Naive thymus-derived CD8-positive, alpha-beta T cell (primary cell): ENCODE measurements at regions not wholly inside any gene's neighbourhood (a gene's known extent, or its start where the extent isn't known, plus 50 kb on each side); places are given as distances from the start of the nearest gene placed in this dataset.
"Not testable (repeated sequence)": the region's sequence is repeated elsewhere in the genome, so short reads cannot be mapped to it uniquely, and the experiment has no call there.

Experiments
- ATAC-seq, 2 donors: fragments of 150-1000 bp; cut with Tn5 transposase in 1 of 2; sonication (Bioruptor Pico), chemical (Tn5 transposase) in 1 of 2; 1 replicate in 1 of 2; 2 replicates in 1 of 2; pipeline ENCODE4 v1.10.0; 2021; ENCODE audit warnings: mild to moderate bottlenecking in 2 of 2, moderate library complexity in 2 of 2
- POLR2A ChIA-PET: fragments of 350-600 bp; sonication (Branson Sonifier 250); formaldehyde crosslinking; loops from one replicate; lab custom pipeline; 2021; ENCODE audit warnings: antibody characterized with exemption; lab: Charles Lee
- DNase-seq, 10 donors: peaks; one replicate each; pipeline versions ENCODE4 v3.0.0 to v3.0.0-alpha.2; 2020 to 2022
- H3K27ac Mint-ChIP-seq, 10 donors: one replicate each; pipeline ENCODE4 v1.8.0; 2020 to 2022; ENCODE audit warnings: mild to moderate bottlenecking in 10 of 10, mixed read lengths in 10 of 10, moderate library complexity in 4 of 10, inconsistent platforms in 1 of 10
- H3K27me3 Mint-ChIP-seq, 5 donors: one replicate each; pipeline ENCODE4 v1.8.0; 2021 to 2022; ENCODE audit warnings: mixed read lengths in 5 of 5
- H3K36me3 Mint-ChIP-seq, 3 donors: one replicate each; pipeline ENCODE4 v1.8.0; 2020 to 2022; ENCODE audit warnings: mixed read lengths in 3 of 3, mild to moderate bottlenecking in 2 of 3, inconsistent platforms in 1 of 3
- H3K4me1 Mint-ChIP-seq, 4 donors: one replicate each; pipeline ENCODE4 v1.8.0; 2021 to 2022; ENCODE audit warnings: mixed read lengths in 4 of 4
- H3K4me3 Mint-ChIP-seq, 10 donors: one replicate each; pipeline ENCODE4 v1.8.0; 2020 to 2022; ENCODE audit warnings: mild to moderate bottlenecking in 10 of 10, mixed read lengths in 10 of 10, moderate library complexity in 6 of 10, inconsistent platforms in 1 of 10
- H3K9me3 Mint-ChIP-seq, 9 donors: one replicate each; pipeline ENCODE4 v1.8.0; 2020 to 2022; ENCODE audit warnings: mixed read lengths in 9 of 9, mild to moderate bottlenecking in 3 of 9, inconsistent platforms in 1 of 9, moderate library complexity in 1 of 9

DNA sequence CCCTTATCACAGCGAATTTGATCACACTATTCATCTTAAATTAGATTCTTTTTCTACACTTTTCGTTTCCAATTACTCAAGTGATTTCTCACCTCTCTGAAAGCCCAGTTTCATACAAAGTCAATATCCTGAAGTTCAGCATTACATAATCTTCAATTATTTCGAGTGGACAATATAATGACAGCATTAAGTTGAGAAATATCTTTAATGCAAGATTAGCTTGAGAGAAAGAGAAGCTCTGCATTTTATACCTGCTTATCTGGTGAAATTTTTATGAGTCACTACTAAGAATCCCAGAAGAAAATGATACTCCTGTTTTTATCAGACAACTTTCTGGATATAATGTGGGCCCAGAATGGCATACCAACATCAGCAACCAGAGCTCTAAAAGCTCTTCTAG, 509.6 kb downstream of the KCNJ2 start:
- H3K27ac Mint-ChIP-seq: no peak overlapping the region
- no peak overlapping the region for H3K4me3 Mint-ChIP-seq
- no peaks in the 10 kb centered on the region for H3K36me3 Mint-ChIP-seq
- peaks cover 0 to 4% (median 2%) of the 10 kb centered on the region in 5 donors for H3K27me3 Mint-ChIP-seq
- POLR2A ChIA-PET: no interaction called here
- ATAC-seq (no peak), DNase-seq (no peak)
- H3K4me1 Mint-ChIP-seq: no peaks in the 10 kb centered on the region
- no peaks in the 10 kb centered on the region for H3K9me3 Mint-ChIP-seq

DNA sequence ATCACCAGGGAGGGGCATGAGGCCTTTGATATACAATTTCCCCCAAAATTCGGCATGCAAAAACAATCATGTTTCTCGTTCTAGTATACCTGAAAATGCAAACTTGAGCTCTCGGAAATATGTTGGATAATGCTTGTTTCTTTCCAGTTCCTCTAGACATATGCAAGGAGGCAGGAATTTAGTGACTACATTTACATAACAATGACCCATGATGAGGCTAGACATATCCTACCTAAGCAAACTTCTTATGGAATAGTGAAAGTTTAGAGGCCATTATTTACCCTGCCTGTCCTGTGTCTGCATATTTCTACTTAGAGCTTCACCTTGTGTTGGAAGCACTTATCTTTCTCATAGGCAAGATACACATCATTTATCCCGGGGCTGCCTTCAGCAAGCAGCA, 514.6 kb downstream of the KCNJ2 start:
- peaks cover 0 to 6% (median 1%) of the 10 kb centered on the region in 5 donors for H3K27me3 Mint-ChIP-seq
- POLR2A ChIA-PET: no interaction called here
- peaks cover 0 to 2% (median 0%) of the 10 kb centered on the region in 9 donors for H3K9me3 Mint-ChIP-seq
- DNase-seq (no peak), ATAC-seq (no peak)
- no peak overlapping the region for H3K4me3 Mint-ChIP-seq
- no peaks in the 10 kb centered on the region for H3K36me3 Mint-ChIP-seq
- no peaks in the 10 kb centered on the region for H3K4me1 Mint-ChIP-seq
- no peak overlapping the region for H3K27ac Mint-ChIP-seq

DNA sequence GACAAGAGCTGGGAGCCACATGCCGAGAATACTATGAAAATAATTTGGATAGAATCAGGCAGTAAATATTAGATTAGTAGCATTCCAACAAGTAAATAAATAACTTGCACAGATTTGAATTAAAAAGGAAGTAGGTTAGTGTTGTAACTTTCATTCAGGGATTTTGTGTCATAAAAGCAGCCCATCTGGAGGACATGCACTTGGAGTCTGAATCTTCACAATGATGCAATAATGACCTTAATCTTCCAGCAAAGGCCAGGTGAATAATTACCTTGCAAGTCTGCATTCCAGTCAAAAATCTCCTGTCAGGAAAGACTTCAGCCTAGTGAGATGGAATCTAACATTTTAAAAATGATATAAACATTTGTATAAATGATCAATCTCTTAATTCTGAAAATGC, 518.1 kb downstream of the KCNJ2 start:
- ATAC-seq: no peak
- H3K27ac Mint-ChIP-seq: no peak overlapping the region
- H3K27me3 Mint-ChIP-seq: peaks cover 0 to 6% (median 0%) of the 10 kb centered on the region in 5 donors

DNA sequence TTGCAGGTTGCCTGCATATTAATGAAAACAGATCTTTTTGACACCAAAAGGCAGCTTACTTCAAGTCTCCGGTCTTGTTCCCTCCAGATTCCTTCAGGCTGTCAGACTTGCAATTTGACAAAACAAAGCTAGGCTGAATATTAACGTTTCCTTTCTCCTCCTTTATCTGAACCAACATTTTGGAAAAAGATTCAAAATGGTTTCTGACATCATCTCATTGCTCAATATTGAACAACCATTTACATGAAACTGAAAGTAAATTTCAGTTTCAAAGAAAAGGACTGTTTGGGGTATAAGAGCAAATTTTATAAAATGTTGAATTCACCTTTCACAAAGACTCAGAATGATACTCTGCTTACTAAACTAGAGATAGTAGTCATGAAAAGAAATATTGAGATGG, 521.8 kb downstream of the KCNJ2 start:
- H3K27me3 Mint-ChIP-seq: peaks cover 0 to 1% (median 0%) of the 10 kb centered on the region in 5 donors
- DNase-seq: no peak
- POLR2A ChIA-PET: no interaction called here
- no peak overlapping the region for H3K27ac Mint-ChIP-seq
- no peaks in the 10 kb centered on the region for H3K36me3 Mint-ChIP-seq
- no peaks in the 10 kb centered on the region for H3K4me1 Mint-ChIP-seq
- peaks cover 0 to 7% (median 2%) of the 10 kb centered on the region in 9 donors for H3K9me3 Mint-ChIP-seq
- no peak for ATAC-seq
- no peak overlapping the region for H3K4me3 Mint-ChIP-seq

More for the DNA sequence above, 518.1 kb downstream of the KCNJ2 start:
- no peak for DNase-seq
- POLR2A ChIA-PET: no interaction called here
- Mint-ChIP-seq H3K4me1 (no peaks in the 10 kb centered on the region), H3K9me3 (peaks cover 0 to 4% (median 0%) of the 10 kb centered on the region in 9 donors), H3K36me3 (no peaks in the 10 kb centered on the region), H3K4me3 (no peak overlapping the region)

DNA sequence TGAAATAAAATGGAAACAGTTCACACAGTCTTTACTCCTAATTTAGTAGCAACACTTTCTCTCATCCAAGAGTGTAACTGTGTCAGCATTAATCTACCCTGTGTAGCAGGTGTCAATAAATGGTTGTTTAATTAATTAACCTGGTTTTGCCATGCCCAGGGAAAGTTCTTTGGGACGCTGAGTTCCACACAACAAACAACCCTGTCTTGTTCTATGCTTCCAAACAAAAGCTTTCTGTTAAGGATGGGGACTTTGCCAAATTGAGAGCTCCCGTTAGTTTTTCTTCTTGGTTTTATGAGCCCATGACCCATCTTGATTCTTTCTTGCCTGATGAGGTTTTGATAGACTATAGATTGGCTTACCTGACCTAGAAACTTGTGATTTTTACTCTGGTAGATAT, 530.1 kb downstream of the KCNJ2 start:
- no peak overlapping the region for H3K4me3 Mint-ChIP-seq
- H3K27ac Mint-ChIP-seq: no peak overlapping the region
- H3K9me3 Mint-ChIP-seq: peaks cover 0 to 3% (median 0%) of the 10 kb centered on the region in 9 donors
- POLR2A ChIA-PET: no interaction called here
- ATAC-seq (no peak), DNase-seq (no peak)
- peaks cover 0 to under 1% (median 0%) of the 10 kb centered on the region in 3 donors for H3K36me3 Mint-ChIP-seq
- peaks cover 0 to 3% (median 0%) of the 10 kb centered on the region in 5 donors for H3K27me3 Mint-ChIP-seq
- no peaks in the 10 kb centered on the region for H3K4me1 Mint-ChIP-seq

DNA sequence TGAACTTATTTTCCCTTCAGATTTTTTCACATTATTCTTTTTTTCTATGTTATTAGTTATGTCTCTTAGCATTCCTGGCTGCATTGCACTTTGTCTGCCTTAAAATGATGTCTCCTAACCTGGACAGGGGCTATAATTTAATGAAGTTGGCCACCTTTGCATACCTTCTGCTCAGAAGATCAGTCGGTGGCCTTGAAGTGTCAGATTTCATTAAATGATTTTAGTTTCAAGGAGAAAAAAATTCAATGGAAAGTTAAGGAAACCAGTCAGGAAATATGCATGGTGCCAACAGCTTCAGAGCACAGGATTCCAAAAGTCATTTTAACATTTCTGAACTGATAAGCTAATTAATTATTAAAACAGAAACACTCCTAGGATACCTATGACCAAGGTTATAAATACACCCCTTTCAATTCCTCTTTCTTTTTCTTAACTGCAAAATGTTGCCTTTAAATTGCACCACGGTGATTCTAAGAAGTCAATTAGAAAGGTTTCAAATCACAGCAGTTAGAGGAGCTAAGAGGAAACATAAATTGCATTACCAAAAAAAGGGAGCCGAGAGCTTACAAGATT, 533.4 kb downstream of the KCNJ2 start:
- H3K4me1 Mint-ChIP-seq: no peaks in the 10 kb centered on the region
- POLR2A ChIA-PET: no interaction called here
- peaks cover 0 to 8% (median 0%) of the 10 kb centered on the region in 9 donors for H3K9me3 Mint-ChIP-seq
- H3K27me3 Mint-ChIP-seq: peaks cover 0 to 9% (median 3%) of the 10 kb centered on the region in 5 donors
- DNase-seq: no peak
- H3K4me3 Mint-ChIP-seq: no peak overlapping the region
- no peak overlapping the region for H3K27ac Mint-ChIP-seq
- peaks cover 0 to 1% (median 0%) of the 10 kb centered on the region in 3 donors for H3K36me3 Mint-ChIP-seq
- ATAC-seq: no peak

DNA sequence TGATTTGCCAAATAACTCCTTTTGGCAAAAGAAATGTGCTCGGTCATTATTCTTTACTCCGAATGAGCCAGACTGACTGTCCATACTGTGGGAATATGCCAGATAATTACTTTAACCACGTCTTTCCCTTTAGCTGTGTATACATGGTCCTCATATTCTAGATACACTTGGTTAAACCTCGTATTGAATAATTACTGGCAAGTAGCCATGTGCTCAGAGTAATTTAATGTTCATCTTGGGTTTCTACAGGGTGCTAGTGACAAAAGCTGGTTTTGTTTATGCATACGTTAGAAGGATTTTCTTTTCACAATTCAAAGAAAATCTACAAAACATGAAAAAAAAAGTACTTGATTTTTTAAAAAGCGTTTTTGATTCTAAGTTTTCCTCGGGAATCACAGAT, 540.3 kb downstream of the KCNJ2 start:
- peaks cover 0 to 4% (median 3%) of the 10 kb centered on the region in 5 donors for H3K27me3 Mint-ChIP-seq

DNA sequence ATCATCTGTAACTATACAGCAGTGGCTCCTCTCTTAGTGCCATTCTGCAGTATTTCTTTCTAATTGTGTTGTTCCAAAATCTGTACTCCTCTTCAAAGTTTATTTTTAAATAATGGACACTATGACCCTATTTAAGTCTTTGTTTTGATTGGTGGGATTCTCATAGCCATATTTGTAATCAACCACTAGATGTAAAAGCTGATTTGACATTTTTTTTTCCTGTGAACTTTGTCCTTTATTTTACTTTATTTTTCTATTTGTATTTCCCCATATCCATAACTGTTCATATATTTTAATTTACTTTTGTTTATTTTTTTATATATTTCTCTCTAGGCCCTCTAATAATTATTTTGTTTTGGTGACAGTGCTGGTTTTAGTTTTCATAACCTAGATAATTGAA, 544.4 kb downstream of the KCNJ2 start:
- POLR2A ChIA-PET: no interaction called here
- no peak for DNase-seq
- Mint-ChIP-seq H3K9me3 (peaks cover 0 to 5% (median 0%) of the 10 kb centered on the region in 9 donors), H3K4me1 (no peaks in the 10 kb centered on the region), H3K4me3 (no peak overlapping the region), H3K36me3 (no peaks in the 10 kb centered on the region), H3K27me3 (no peaks in the 10 kb centered on the region), H3K27ac (no peak overlapping the region)
- ATAC-seq: no peak

More for the DNA sequence above, 540.3 kb downstream of the KCNJ2 start:
- H3K27ac Mint-ChIP-seq: no peak overlapping the region
- POLR2A ChIA-PET: no interaction called here
- ATAC-seq (no peak), DNase-seq (no peak)
- no peaks in the 10 kb centered on the region for H3K4me1 Mint-ChIP-seq
- H3K36me3 Mint-ChIP-seq: no peaks in the 10 kb centered on the region
- H3K9me3 Mint-ChIP-seq: peaks cover 0 to 8% (median 0%) of the 10 kb centered on the region in 9 donors
- H3K4me3 Mint-ChIP-seq: no peak overlapping the region

DNA sequence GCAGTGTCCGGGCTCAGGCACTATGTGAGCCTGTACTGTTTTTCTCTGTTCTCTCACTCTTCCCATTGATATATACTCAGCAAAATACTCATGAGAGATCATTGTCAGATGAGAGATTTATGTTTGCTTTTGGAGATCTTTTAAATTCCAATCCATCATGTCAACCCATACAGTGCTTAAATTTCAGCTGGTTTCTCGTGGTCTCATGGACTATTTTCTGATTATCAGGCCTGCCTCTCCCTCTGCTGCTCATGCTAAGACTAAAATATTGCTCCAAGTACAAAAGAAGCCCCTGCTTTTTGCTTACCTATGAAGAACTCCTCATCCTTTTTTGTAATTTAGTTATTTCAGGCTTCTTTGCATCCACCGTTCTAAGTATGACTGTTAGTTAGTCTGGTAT, 547.2 kb downstream of the KCNJ2 start:
- POLR2A ChIA-PET: no interaction called here

DNA sequence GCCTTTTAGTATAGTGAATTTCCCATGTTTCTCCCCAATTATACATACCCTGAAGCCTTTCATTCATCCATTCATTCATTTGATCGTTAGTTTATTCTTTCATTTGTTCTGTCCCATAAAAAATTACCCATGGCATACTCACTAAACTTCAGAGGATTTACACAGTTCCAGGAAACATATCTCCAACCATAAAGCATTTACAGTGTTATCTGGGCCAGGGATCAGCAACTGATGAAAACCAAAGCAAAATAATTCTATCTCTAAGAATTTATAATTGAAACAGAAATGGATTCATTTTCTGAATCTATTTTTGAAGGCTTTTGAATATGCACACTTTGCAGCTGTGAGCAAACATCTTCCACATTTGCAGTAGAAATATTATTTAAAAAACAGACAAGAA, 547.7 kb downstream of the KCNJ2 start:
- H3K36me3 Mint-ChIP-seq: no peaks in the 10 kb centered on the region
- POLR2A ChIA-PET: no interaction called here

More for the DNA sequence above, 547.2 kb downstream of the KCNJ2 start:
- H3K4me1 Mint-ChIP-seq: no peaks in the 10 kb centered on the region
- no peak overlapping the region for H3K27ac Mint-ChIP-seq
- ATAC-seq (no peak), DNase-seq (no peak)
- H3K36me3 Mint-ChIP-seq: no peaks in the 10 kb centered on the region
- H3K4me3 Mint-ChIP-seq: no peak overlapping the region
- H3K27me3 Mint-ChIP-seq: no peaks in the 10 kb centered on the region
- peaks cover 0 to 17% (median 0%) of the 10 kb centered on the region in 9 donors for H3K9me3 Mint-ChIP-seq

DNA sequence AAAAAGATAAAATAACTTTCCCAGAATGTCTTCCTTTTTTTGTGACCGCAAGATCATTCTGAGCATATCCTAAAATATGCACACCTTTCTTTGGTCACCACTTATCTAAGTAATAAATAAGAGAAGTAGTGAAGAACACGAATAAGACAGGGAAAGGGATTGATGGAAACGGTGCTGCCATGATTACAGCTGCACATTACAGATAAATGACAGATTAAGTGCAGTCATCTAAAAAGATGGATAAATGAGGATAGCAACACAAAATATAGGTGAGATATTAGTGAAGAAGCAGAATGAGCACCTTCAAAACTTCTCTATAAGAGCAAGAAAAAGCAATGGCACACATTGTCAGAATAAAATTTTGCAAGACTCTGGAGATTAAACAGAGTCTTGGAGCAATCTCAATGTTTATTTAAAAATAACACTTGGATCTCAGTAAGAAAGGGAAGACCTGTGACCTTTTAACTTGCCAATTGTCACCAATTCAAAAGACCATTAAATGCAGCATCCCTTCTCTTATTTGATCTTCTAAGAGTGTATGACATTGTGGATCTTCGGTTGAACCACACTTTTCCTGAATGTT, 567.1 kb downstream of the KCNJ2 start:
- DNase-seq (no peak), ATAC-seq (no peak)
- H3K27ac Mint-ChIP-seq: no peak overlapping the region
- H3K9me3 Mint-ChIP-seq: peaks cover 0 to 9% (median 0%) of the 10 kb centered on the region in 9 donors
- POLR2A ChIA-PET: no interaction called here
- H3K27me3 Mint-ChIP-seq: peaks cover 0 to 1% (median 0%) of the 10 kb centered on the region in 5 donors
- no peaks in the 10 kb centered on the region for H3K4me1 Mint-ChIP-seq
- H3K4me3 Mint-ChIP-seq: no peak overlapping the region
- no peaks in the 10 kb centered on the region for H3K36me3 Mint-ChIP-seq

More for the DNA sequence above, 547.7 kb downstream of the KCNJ2 start:
- H3K4me1 Mint-ChIP-seq: no peaks in the 10 kb centered on the region
- H3K9me3 Mint-ChIP-seq: peaks cover 0 to 17% (median 0%) of the 10 kb centered on the region in 9 donors
- H3K27ac Mint-ChIP-seq: no peak overlapping the region
- ATAC-seq: no peak
- H3K4me3 Mint-ChIP-seq: no peak overlapping the region
- no peaks in the 10 kb centered on the region for H3K27me3 Mint-ChIP-seq
- DNase-seq: no peak

DNA sequence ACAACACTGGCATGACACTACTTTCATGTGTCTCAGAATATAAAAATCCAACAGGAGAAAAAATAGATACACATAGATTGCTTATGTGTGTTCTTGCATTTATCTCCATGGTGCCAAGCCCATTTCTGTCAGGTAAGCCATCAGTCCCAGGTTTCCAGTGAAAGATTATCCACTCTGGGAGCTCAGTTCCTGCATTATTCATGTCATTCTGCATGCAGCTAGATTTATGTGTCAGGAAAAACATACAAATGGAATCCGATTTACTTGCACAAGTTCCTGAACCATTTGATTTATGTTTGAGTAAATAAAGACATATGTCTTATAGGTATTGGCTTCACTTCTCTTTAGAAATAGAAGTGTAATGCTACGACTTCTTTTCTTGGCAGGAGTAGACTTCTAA, 569.7 kb downstream of the KCNJ2 start:
- H3K27ac Mint-ChIP-seq: no peak overlapping the region
- no peak overlapping the region for H3K4me3 Mint-ChIP-seq
- peaks cover 0 to 10% (median 0%) of the 10 kb centered on the region in 9 donors for H3K9me3 Mint-ChIP-seq
- POLR2A ChIA-PET: no interaction called here
- H3K4me1 Mint-ChIP-seq: no peaks in the 10 kb centered on the region
- H3K36me3 Mint-ChIP-seq: peaks cover 0 to 1% (median 0%) of the 10 kb centered on the region in 3 donors
- DNase-seq (no peak), ATAC-seq (no peak)
- peaks cover 0 to 1% (median 0%) of the 10 kb centered on the region in 5 donors for H3K27me3 Mint-ChIP-seq

DNA sequence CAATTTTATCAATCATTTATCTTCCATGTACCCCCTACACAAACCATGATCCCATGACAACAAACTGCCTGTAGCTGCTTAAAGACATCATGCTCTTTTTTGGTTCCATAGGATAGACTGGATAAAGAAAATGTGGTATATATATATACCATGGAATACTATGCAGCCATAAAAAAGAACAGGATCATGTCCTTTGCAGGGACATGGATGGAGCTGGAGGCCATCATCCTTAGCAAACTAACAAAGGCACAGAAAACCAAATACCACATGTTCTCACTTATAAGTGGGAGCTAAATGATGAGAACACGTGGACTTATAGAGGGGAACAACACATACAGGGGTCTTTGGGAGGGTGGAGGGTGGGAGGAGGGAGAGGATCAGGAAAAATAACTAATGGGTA, 577.2 kb downstream of the KCNJ2 start:
- H3K27me3 Mint-ChIP-seq, ATAC-seq, H3K36me3 Mint-ChIP-seq, POLR2A ChIA-PET, DNase-seq, H3K27ac Mint-ChIP-seq, H3K4me3 Mint-ChIP-seq, H3K4me1 Mint-ChIP-seq: not testable (repeated sequence)
- peaks cover 0 to 14% (median 5%) of the 10 kb centered on the region in 9 donors for H3K9me3 Mint-ChIP-seq
